Neural progenitor cell (in vitro differentiated cells): ENCODE measurements at regions not wholly inside any gene's neighbourhood (a gene's known extent, or its start where the extent isn't known, plus 50 kb on each side); places are given as distances from the start of the nearest gene placed in this dataset.
A peak's percentile ranks its signal among the peaks of the same experiment; 100 is the strongest.

Experiments
- DNase-seq: peaks from one replicate; pipeline ENCODE4 v3.0.0-alpha.2; 2016; ENCODE audit warnings: low spot score
- H2AFZ ChIP-seq: fragments of 200-600 bp; sonication (generic); replicated peaks from 2 replicates; pipeline ENCODE4 v1.6.1; 2016; ENCODE audit warnings: antibody characterized with exemption
- H3F3A ChIP-seq: fragments of 200-600 bp; sonication (generic); 2 replicates; pipeline ENCODE4 v1.6.1; 2016; ENCODE audit warnings: antibody characterized with exemption, low read depth
- H3K27ac ChIP-seq: fragments of 200-600 bp; sonication (generic); 2 replicates; pipeline ENCODE4 v1.5.1; 2016; ENCODE audit warnings: mild to moderate bottlenecking
- H3K27me3 ChIP-seq: fragments of 200-600 bp; sonication (generic); 2 replicates; pipeline ENCODE4 v1.6.1; 2016; ENCODE audit warnings: mild to moderate bottlenecking, moderate library complexity
- H3K36me3 ChIP-seq: fragments of 200-600 bp; sonication (generic); 2 replicates; pipeline ENCODE4 v1.5.1; 2016
- H3K4me1 ChIP-seq: fragments of 200-600 bp; sonication (generic); 2 replicates; pipeline ENCODE4 v1.6.1; 2016; ENCODE audit warnings: mixed run types
- H3K4me2 ChIP-seq: fragments of 200-600 bp; sonication (generic); 2 replicates; pipeline ENCODE4 v1.6.1; 2016
- H3K4me3 ChIP-seq: fragments of 200-600 bp; sonication (generic); 2 replicates; pipeline ENCODE4 v1.5.1; 2016
- H3K79me2 ChIP-seq: fragments of 200-600 bp; sonication (generic); 2 replicates; pipeline ENCODE4 v1.6.1; 2016; ENCODE audit warnings: low read depth
- H3K9ac ChIP-seq: fragments of 200-600 bp; sonication (generic); 2 replicates; pipeline ENCODE4 v1.6.1; 2016
- H3K9me3 ChIP-seq: fragments of 200-600 bp; sonication (generic); 2 replicates; pipeline ENCODE4 v1.5.1; 2016; ENCODE audit warnings: low read depth
- H4K20me1 ChIP-seq: fragments of 200-600 bp; sonication (generic); 2 replicates; pipeline ENCODE4 v1.6.1; 2016; ENCODE audit warnings: low read depth
- H3K27ac Mint-ChIP-seq: 3 replicates; pipeline ENCODE4 v1.8.0; 2021; ENCODE audit warnings: mixed read lengths
- H3K27me3 Mint-ChIP-seq: 2 replicates; pipeline ENCODE4 v1.8.0; 2022; ENCODE audit warnings: low read depth, mild to moderate bottlenecking, inconsistent platforms, moderate library complexity, mixed read lengths; ENCODE audit not compliant: insufficient read depth
- H3K36me3 Mint-ChIP-seq: 3 replicates; pipeline ENCODE4 v1.8.0; 2021; ENCODE audit warnings: mixed read lengths
- H3K4me1 Mint-ChIP-seq: 3 replicates; pipeline ENCODE4 v1.8.0; 2021; ENCODE audit warnings: mixed read lengths
- H3K4me3 Mint-ChIP-seq: 3 replicates; pipeline ENCODE4 v1.8.0; 2021; ENCODE audit warnings: mild to moderate bottlenecking, moderate library complexity, mixed read lengths
- H3K9me3 Mint-ChIP-seq: 3 replicates; pipeline ENCODE4 v1.8.0; 2020; ENCODE audit warnings: mixed read lengths
- CTCF ChIP-seq: fragments of 200-600 bp; sonication (generic); IDR thresholded peaks from 2 replicates; pipeline ENCODE4 v1.5.1; 2017; ENCODE audit warnings: antibody characterized with exemption, mild to moderate bottlenecking
- EZH2 ChIP-seq: fragments of 200-600 bp; sonication (generic); IDR thresholded peaks from 2 replicates; pipeline ENCODE4 v1.6.1; 2017; ENCODE audit warnings: antibody characterized with exemption, mild to moderate bottlenecking, moderate library complexity
- EZH2phosphoT487 ChIP-seq: fragments of 200-600 bp; sonication (generic); IDR thresholded peaks from 2 replicates; pipeline ENCODE4 v1.6.1; 2017; ENCODE audit warnings: antibody characterized with exemption

- no peak overlapping the region for H3K4me2 ChIP-seq
- Mint-ChIP-seq H3K27me3 (peaks cover 4% of the 10 kb centered on the region), H3K27ac (no peak overlapping the region), H3K4me1 (peaks cover 16% of the 10 kb centered on the region), H3K9me3 (no peaks in the 10 kb centered on the region), H3K4me3 (no peak overlapping the region), H3K36me3 (no peaks in the 10 kb centered on the region)
- no peaks in the 10 kb centered on the region for H3K79me2 ChIP-seq
- no peaks in the 10 kb centered on the region for H3F3A ChIP-seq
- H3K27me3 ChIP-seq: no peaks in the 10 kb centered on the region
- H3K9ac ChIP-seq: no peak overlapping the region
- H3K9me3 ChIP-seq: no peaks in the 10 kb centered on the region
- no peaks in the 10 kb centered on the region for H3K36me3 ChIP-seq
- peaks cover 10% of the 10 kb centered on the region for H3K4me1 ChIP-seq
- H4K20me1 ChIP-seq: no peaks in the 10 kb centered on the region
- DNase-seq: no peak
- no peak overlapping the region for H2AFZ ChIP-seq
- no peak overlapping the region for H3K4me3 ChIP-seq
- no peak for TF ChIP-seq EZH2phosphoT487
- TF ChIP-seq EZH2: no peak
- TF ChIP-seq CTCF: no peak
- H3K27ac ChIP-seq: no peak overlapping the region
Observed at GRCh38 chr13:34619326-34619725, 322.7 kb upstream of the NBEA start.

- H3K4me3 ChIP-seq: no peak overlapping the region
- no peaks in the 10 kb centered on the region for H3K79me2 ChIP-seq
- no peak overlapping the region for H2AFZ ChIP-seq
- no peaks in the 10 kb centered on the region for H3K9me3 ChIP-seq
- Mint-ChIP-seq H3K27me3 (peaks cover 4% of the 10 kb centered on the region), H3K27ac (no peak overlapping the region), H3K4me1 (peaks cover 16% of the 10 kb centered on the region), H3K36me3 (no peaks in the 10 kb centered on the region), H3K9me3 (no peaks in the 10 kb centered on the region), H3K4me3 (no peak overlapping the region)
- H3K27me3 ChIP-seq: no peaks in the 10 kb centered on the region
- H3K36me3 ChIP-seq: no peaks in the 10 kb centered on the region
- no peak overlapping the region for H3K4me2 ChIP-seq
- no peak overlapping the region for H3K9ac ChIP-seq
- no peak for DNase-seq
- TF ChIP-seq EZH2: no peak
- no peak overlapping the region for H3K27ac ChIP-seq
- H4K20me1 ChIP-seq: no peaks in the 10 kb centered on the region
- no peaks in the 10 kb centered on the region for H3F3A ChIP-seq
- H3K4me1 ChIP-seq: peaks cover 10% of the 10 kb centered on the region
Observed at GRCh38 chr13:34620074-34620850, 321.8 kb upstream of the NBEA start.

- Histone ChIP-seq H3K4me1 (peaks cover 10% of the 10 kb centered on the region), H3K36me3 (no peaks in the 10 kb centered on the region), H3K4me2 (no peak overlapping the region), H2AFZ (peak overlapping the region; percentile 63), H3K79me2 (no peaks in the 10 kb centered on the region), H3K9me3 (no peaks in the 10 kb centered on the region), H3K27me3 (no peaks in the 10 kb centered on the region), H3K9ac (no peak overlapping the region), H3F3A (no peaks in the 10 kb centered on the region), H3K27ac (no peak overlapping the region), H4K20me1 (no peaks in the 10 kb centered on the region), H3K4me3 (no peak overlapping the region)
- H3K4me1 Mint-ChIP-seq: peaks cover 16% of the 10 kb centered on the region
- no peaks in the 10 kb centered on the region for H3K9me3 Mint-ChIP-seq
- no peak overlapping the region for H3K4me3 Mint-ChIP-seq
- H3K27me3 Mint-ChIP-seq: peaks cover 4% of the 10 kb centered on the region
- no peaks in the 10 kb centered on the region for H3K36me3 Mint-ChIP-seq
- H3K27ac Mint-ChIP-seq: no peak overlapping the region
- no peak for DNase-seq
- TF ChIP-seq EZH2 (no peak), CTCF (no peak)
Observed at GRCh38 chr13:34620862-34621261, 321.2 kb upstream of the NBEA start.

- no peak for TF ChIP-seq EZH2
- no peak for TF ChIP-seq CTCF
- no peak for TF ChIP-seq EZH2phosphoT487
- Mint-ChIP-seq H3K36me3 (no peaks in the 10 kb centered on the region), H3K27ac (no peak overlapping the region), H3K4me1 (peaks cover 34% of the 10 kb centered on the region), H3K4me3 (no peak overlapping the region), H3K27me3 (peaks cover 4% of the 10 kb centered on the region), H3K9me3 (no peaks in the 10 kb centered on the region)
- H3K27ac ChIP-seq: no peak overlapping the region
- H4K20me1 ChIP-seq: no peaks in the 10 kb centered on the region
- H2AFZ ChIP-seq: no peak overlapping the region
- peaks cover 10% of the 10 kb centered on the region for H3F3A ChIP-seq
- H3K27me3 ChIP-seq: no peaks in the 10 kb centered on the region
- no peak overlapping the region for H3K4me3 ChIP-seq
- peak; percentile 19 for DNase-seq
- H3K4me2 ChIP-seq: no peak overlapping the region
- H3K4me1 ChIP-seq: peaks cover 17% of the 10 kb centered on the region
- H3K36me3 ChIP-seq: no peaks in the 10 kb centered on the region
- H3K9ac ChIP-seq: no peak overlapping the region
- H3K9me3 ChIP-seq: no peaks in the 10 kb centered on the region
- no peaks in the 10 kb centered on the region for H3K79me2 ChIP-seq
Observed at GRCh38 chr13:34623331-34623730, 318.7 kb upstream of the NBEA start.
